NCI-H748 (cell line): ENCODE measurements at regions not wholly inside any gene's neighbourhood (a gene's known extent, or its start where the extent isn't known, plus 50 kb on each side); places are given as distances from the start of the nearest gene placed in this dataset.
"Not testable (repeated sequence)": the region's sequence is repeated elsewhere in the genome, so short reads cannot be mapped to it uniquely, and the experiment has no call there.

ENCODE experiments used
- DNase-seq: peaks from one replicate; lab custom pipeline; 2025; ENCODE audit not compliant: unreplicated experiment; lab: John Stamatoyannopoulos, UW

DNA sequence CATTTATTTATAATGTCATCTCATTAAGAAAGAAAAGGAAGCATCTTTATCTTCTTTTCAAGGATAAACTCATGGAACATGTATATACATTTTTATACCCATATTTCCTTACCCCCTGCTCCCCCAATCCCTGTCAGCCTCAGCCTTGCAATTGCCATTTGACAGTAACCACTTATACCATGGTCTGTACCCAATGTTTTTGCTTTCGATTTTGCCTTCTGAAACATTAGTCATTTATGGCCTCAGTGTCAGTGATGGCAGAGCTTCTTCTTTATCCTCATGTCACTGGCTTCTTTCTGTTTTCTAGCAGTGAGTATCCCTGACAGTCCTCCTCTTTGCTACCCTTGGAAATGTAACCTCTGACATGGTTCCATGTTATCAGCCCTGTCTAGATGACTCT lies 228.4 kb downstream of the SPRY1 start:
- no peak for DNase-seq

DNA sequence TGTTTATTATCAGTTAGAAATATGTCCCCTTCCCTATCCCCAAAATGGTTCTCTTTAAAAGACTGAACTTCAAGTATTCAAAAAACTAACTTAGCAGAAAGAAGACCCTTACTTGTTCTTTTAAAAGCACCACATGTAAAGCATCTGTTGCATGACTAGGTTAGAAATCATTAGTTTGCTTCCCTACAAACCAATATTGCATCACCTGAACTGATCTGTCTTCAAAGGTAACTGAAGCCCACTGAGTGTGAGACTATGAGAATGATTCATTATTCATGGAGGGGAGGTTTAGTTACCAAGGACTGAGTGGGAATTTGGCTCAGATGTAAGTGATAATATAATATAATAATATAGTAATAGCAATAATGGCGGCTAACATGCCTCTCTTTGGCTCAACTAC lies 231.7 kb downstream of the SPRY1 start:
- DNase-seq, result no peak

DNA sequence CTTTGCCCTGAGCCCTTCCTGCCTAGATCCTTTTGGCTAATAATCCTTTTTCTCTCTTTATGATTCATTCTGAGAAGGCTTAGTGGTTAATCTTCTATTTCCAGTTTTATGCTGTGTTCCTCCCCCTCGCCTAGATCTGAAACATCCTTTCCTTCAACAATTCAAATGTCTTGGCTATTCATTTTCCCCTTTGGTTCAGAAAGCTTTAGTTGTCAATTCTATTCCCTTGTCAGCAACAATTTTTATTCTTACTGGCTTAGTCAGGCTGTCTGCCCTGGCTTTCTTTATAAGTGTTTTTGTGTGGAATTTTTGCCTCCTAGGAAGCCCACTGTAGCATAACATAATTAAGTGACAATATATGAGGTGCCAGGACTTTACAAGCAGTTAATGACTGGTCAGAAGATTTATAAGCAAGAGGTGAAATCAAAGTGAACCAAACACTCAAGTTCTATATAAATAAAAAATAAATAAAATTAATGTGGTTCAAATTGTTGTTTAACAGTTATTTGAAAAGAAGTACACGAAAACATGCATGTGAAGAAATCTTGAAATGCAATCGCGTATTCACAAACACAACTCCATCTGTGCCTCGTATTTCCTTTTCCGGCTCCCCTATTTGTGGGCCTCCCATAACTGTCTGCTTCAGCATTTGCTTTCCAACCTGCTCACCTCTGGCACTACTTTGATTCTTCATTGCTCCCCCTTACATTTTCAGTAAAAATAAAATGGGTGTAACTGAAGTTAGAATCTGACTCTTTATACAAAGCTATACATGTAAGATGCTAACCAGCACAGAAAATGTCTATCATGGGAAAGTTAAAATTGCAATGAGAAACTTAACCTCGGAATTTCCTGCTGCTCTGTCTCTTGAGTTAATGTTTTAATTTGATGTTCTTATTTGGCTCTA lies 235.4 kb downstream of the SPRY1 start:
- no peak for DNase-seq

DNA sequence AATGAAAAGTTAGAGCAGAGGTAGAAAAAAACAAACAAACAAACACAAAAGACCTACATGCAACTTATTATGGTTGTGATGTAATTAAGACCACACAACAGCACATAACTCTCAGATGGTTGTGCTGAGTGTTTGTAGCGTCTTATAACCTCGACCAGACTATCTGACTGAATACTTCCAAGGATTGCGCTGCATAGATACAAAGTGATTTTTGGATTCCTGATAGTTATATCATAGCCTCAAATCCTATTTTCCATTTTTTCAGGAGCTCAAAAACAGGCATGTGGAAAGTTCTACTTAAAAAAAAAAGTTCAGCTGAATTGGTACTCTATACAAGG lies 236.1 kb downstream of the SPRY1 start:
- DNase-seq, result no peak

DNA sequence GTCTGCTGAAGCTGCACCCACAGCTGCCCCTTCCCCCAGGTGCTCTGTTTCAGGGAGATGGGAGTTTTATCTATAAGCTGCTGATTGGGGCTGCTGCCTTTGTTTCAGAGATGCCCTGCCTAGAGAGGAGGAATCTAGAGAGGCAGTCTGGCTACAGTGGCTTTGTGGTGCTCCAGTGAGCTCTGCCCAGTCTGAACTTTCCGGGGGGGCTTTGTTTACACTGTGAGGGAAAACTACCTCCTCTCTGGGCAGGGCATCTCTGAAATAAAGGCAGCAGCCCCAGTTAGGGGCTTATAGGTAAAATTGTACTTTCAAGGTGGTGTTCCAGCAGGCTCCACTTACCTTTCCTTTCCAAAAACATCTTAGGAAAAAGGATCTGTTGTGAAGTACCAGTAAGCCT lies 242.2 kb downstream of the SPRY1 start:
- no peak for DNase-seq

DNA sequence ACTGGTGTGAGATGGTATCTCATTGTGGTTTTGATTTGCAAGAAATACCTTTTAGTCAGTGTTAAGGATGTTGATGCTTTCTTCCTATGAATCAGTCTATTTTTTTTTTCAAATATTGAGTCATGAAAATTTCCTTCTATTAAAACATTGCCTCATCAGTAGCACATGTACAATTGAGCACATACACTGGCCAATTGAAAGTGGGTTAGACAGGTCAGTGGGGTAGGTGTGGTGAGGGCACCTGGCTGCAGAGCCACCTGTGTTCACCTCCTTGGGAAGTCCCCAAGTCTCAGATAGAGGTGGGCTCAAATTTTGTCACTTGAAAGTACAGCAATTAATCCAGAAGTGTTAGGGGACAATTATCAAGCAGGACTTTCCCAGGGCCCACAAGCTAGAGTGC lies 243.7 kb downstream of the SPRY1 start:
- no peak for DNase-seq

DNA sequence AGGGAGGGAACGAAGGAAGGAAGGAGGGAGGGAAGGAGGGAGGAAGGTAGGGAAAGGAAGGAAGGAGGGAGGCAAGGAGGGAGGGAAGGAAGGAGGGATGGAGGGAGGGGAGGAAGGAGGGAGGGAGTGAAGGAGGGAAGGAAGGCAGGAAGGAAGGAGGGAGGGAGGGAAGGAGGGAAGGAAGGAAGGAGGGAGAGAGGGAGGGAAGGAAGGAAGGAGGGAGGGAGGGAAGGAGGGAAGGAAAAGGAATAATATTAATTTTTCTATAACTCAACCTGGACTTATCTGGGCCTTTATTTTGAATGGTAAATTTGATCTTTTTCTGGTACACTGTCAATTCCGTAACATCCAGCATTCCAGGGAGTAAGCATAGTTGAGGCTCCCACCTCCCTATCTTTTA lies 244.2 kb downstream of the SPRY1 start:
- no peak for DNase-seq

DNA sequence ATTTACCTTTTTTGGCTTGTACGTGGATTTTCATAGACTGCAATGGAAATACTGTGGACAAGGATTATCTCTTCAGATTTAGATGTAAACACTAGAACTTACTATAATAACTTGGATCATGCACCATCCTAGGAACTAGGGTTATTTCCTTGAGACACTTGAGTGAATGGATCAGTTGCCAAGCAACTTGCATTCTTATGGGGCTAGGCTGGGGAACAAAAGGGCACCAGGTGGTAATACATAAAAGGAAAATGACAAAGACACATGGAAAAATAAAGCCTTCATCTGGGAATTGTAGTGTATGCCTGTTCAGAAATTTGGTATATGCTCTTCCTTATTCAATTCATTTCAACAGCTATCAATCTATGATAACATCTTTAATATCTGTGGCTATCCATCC lies 247.1 kb downstream of the SPRY1 start:
- no peak for DNase-seq

DNA sequence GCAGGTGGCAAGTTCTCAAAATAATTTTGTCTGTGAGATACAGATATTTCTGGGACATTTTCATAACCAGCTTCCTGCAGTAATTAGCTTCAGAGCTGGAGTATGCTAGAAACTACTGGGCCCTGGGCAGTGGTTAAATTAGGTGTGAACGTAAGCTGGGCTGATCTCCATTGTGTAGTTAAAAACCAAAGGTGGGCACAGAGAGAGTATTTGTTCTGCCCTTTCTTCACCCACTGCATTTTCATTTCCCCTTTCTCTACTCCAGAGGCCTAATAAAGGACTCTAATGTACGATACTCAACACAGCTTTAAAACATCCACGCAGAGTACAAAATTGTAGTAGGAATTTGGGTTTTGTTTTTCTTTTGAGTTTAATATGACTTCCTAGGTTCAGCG lies 252.7 kb downstream of the SPRY1 start:
- DNase-seq, result no peak

DNA sequence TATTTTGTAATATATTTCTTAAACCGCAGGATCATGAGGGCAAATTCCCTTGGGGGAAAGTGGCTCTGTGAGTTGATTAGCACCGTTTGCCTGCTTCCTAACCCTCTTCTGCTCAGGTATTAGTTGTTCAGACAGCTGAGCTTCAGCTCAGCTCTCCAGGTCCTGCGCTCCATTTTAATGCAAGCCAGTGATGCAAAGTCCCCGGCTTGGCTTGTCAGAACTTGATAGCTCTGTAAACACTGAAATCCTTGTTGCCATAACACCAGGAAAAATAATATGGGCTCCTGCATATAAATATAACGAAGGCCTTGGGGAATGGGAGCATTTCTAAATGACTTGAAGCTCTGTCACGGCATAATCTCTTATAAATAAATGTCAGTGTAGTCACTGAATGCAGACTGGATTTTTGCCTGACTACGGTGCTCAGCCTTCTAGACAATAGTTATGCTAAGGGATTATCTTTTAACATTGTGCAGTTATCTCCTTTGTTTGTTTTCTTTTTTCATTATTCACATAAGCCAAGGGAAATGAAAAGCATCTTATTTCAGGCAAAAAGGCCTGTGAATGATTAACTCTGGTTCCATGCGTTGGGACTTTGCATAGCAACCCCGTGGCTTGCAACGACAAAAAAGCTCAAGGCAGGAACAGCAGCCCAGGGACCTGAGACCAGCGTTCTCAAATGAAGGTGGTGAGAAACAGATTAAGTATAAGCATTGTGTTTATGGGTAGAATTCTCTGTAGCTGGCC lies 253.2 kb downstream of the SPRY1 start:
- DNase-seq, result peak; percentile 89

DNA sequence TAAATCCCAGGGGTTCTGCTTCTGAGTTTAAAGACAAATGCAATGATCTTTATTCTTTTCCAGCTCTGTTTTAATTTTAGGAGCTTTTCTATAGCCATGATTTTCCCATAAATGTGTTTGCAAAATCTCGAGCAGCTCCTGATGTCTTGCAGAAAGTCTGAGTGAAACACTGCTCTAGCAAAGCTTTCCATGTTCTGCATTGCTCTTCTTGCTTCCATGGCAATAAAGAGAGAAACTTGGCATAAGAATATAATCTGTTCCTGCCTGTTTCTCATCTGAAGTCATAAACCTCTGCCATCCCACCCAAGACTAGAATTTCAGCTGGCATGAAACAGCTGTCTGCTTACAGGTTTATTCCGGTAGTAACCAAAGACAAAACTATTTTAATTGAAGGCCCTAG lies 254.5 kb downstream of the SPRY1 start:
- DNase-seq, result no peak

DNA sequence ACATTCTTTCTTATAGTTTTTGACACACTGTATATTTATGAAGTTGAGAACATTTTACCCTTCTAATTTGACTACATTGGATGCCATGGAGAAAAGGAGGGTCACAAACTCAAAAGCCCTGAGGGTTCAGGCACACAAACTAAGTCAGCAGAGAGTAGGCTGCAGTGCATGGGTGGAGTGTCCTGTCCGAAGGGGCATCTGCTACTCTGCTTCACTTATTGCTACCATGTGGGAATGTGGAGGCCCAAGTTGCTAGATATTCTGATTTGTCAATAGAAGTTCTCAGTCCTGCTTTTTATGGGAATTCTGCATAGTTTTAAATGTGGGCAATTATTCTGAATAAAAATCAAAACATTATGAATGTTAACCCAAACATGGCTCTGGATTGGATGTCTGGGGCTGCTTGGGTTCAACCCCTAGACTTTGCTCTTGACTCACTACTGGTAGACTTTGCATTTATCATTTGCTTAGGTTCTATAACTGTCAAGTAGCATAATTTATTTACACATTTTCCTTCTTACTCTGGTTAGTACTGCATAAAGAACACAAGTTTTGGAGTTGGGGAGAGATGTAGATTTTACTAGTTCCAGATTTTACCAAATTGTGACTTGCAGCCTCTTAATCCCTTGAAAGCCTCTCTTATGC lies 255.1 kb downstream of the SPRY1 start:
- DNase-seq, result no peak

DNA sequence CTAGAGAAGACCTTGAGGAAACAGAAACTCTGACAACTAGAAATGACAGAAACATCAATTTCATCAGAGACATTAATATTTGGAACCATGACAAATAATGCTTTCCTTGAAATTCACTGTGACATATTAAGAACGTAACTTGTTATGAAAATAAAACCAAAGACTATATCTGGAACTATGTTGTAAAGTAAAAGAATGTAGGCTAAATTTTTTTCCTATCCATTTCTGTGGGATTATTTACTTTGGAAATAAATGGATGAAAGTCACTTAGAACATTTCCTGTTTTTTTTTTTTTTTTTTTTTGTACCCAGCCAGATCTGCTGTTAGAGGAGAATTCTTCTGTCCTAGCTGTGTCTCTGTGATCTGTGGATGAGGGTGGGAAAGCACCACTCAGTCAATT lies 255.9 kb downstream of the SPRY1 start:
- DNase-seq, result no peak

DNA sequence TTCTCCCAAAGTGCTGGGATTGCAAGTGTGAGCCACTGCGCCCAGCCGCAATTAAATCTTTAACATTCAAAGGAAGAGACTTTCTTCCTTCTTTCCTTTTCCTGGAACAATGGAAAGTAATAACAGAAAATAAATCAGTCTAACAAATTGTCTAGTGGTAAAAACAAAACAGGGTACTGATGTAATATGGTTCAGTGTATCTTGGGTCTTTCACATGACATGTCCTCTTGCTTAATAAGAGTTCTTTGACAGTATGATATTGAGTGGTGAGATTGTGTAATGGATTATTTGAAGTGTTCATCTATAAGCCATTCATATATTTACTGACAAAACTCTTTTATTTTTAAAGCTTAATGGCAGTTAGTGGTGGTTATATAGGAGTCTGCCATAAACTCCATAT lies 256.6 kb downstream of the SPRY1 start:
- DNase-seq, result no peak

DNA sequence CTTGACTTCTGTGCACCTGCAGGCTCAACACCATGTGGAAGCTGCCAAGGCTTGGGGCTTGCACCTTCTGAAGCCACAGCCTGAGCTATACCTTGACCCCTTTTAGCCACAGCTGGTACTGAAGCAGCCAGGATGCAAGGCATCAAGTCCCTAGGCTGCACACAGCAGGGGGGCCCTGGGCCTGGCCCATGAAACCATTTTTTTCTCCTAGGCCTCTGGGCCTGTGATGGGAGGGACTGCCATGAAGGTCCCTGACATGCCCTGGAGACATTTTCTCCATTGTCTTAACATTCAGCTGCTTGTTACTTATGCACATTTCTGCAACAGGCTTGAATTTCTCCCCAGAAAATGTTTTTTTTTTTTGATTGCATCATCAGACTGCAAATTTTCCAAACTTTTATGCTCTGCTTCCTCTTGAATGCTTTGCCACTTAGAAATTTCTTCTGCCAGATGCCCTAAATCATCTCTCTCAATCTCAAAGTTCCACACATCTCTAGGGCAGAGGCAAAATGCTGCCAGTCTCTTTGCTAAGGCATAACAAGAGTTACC lies 260.2 kb downstream of the SPRY1 start:
- DNase-seq, result not testable (repeated sequence)

DNA sequence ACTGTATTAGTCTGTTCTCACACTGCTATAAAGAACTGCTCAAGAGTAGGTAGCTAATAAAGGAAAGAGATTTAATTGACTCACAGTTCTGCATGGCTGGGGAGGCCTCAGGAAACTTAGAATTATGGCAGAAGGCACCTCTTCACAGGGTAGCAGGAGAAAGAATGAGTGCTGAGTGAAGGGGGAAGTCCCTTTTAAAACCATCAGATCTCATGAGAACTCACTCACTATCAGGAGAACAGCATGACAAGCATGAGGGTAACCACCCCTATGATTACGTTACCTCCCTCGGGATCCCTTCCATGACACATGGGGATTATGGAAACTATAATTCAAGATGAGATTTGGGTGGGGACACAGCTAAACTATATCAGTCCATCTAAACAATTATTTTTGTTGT lies 261.0 kb downstream of the SPRY1 start:
- not testable (repeated sequence) for DNase-seq

DNA sequence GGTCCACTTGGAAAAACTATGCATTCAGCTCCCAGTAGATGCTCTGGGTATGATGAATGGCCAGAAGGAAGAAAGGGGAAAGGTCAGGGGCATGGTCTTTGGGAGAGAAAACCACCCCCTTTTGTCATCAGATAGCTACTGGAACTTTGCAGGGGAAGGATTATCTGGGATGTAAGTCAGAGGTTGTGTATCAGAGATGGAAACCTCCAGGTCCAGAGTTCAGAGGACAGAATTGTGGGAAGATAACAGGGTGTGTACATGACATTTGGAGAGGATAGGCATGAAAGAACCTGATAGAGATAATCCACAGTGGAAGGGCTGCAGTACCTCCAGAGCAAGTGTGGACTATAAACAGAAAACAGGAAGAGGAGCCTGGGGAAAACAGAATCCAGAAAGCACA lies 262.7 kb downstream of the SPRY1 start:
- no peak for DNase-seq

DNA sequence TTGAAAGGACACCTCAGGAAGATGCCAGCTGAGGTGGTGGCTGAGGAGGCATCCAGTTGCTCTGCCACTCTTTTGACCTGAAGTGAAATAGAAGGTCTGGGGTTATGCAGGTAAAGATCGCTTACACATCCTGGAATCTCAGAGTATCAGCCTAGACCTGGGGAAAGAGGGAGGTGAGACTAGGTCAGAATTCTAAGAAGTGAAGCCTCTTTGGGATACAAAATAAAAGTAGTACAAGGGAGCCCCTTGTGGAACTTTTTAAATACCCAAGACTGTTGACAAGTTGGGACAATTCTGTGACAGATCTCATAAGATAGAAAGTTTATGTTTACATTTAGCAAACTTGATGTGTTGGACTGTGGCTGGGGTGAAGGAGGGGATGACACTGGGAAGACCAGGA lies 263.1 kb downstream of the SPRY1 start:
- DNase-seq, result no peak

DNA sequence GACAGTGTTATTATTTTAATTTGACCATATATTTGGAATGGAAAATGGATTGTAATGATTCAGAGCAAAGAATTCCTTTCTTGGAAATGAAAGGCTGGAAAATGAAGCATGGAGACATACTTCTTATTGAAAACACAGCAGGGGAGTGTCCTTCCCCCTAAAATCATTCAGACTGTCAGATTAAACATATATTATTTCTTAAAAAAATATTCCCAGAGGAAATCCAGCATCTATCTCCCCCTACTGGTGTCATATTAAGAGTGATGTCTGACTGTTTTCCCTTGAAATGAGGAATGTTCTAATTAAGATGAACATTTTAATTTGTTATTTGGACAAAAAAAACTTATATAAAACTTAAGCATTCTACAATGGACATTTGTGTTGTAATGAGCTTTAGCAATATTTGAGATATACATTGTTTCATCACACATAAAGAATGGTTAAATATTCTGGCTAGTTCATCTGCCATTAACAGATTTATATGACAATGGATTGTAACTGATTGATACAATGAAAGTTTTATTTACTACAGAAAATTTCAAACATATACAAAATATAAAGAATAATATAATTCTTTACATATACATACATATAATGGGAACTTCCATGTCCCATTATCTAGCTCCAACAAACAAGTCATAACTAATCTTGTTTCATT lies 264.6 kb downstream of the SPRY1 start:
- DNase-seq, result peak; percentile 13

DNA sequence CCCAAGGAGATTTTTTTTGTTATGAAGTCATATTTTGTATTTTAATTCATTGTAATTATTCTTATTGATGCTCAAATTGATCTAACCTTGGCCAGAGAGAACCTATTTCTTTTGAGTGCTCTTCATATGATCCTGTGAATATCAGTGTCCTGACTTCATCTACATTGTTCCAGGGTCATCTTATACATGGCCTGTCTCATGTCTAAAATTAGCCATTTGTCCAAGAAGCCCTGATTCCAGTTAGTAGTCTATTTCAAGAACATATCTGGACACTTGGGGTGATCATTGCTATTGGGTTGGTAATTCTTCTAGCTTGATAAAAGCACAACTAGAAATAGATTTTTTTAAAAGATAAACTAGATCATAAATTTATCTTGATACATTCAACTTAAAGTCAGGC lies 266.2 kb downstream of the SPRY1 start:
- no peak for DNase-seq

DNA sequence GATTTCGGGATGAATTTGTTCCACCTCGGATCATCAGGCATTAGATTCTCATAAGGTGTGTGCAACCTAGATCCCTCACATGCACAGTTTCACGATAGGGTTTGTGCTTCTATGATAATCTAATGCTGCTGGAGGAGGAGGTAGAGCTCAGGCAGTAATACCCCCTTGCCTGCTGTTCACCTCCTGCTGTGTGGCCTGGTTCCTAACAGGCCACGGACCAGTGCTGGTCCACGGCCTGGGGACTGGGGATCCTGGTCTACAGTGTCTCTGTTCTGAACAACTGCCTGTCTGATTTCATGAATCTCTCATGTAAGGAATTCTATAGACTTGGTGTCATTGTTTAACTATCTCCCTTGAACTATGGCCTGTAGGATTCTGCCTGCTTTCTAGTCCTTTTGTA lies 269.9 kb downstream of the SPRY1 start:
- DNase-seq, result no peak
